Erythroblast (primary cell): ENCODE measurements at regions not wholly inside any gene's neighbourhood (a gene's known extent, or its start where the extent isn't known, plus 50 kb on each side); places are given as distances from the start of the nearest gene placed in this dataset.
A peak's percentile ranks its signal among the peaks of the same experiment; 100 is the strongest.

Source experiments
- DNase-seq, 2 experiments: peaks; one replicate each; lab custom pipeline; 2025; lab: John Stamatoyannopoulos, UW
- GATA1 ChIP-seq: IDR thresholded peaks from 2 replicates; pipeline ENCODE4 v1.6.1; 2011; ENCODE audit warnings: low read depth, mild to moderate bottlenecking, control low read depth, low read length, moderate library complexity
- POLR2A ChIP-seq: IDR thresholded peaks from 2 replicates; pipeline ENCODE4 v1.6.1; 2011; ENCODE audit warnings: mild to moderate bottlenecking, low read length

- TF ChIP-seq POLR2A (no peak), GATA1 (no peak)
- DNase-seq, result no peak
These were observed 88.5 kb upstream of the ALX4 start for GRCh38 chr11:44398266-44399030.

GRCh38 chr11:44399968-44400367 lies 90.0 kb upstream of the ALX4 start:
- TF ChIP-seq POLR2A, result no peak
- TF ChIP-seq GATA1, result no peak
- DNase-seq, result no peak

- peak in 1 of 2 experiments; percentile 4 for DNase-seq
- no peak for TF ChIP-seq POLR2A
- no peak for TF ChIP-seq GATA1
These were observed 90.5 kb upstream of the ALX4 start for GRCh38 chr11:44400431-44400830.

- DNase-seq, result no peak
- TF ChIP-seq GATA1 (no peak), POLR2A (no peak)
These were observed 92.6 kb upstream of the ALX4 start for GRCh38 chr11:44402466-44403075.

GRCh38 chr11:44403176-44403575 lies 93.2 kb upstream of the ALX4 start:
- TF ChIP-seq POLR2A (no peak), GATA1 (no peak)

GRCh38 chr11:44403587-44404273 lies 93.8 kb upstream of the ALX4 start:
- DNase-seq, result no peak
- TF ChIP-seq POLR2A (no peak), GATA1 (no peak)

More at GRCh38 chr11:44403176-44403575, 93.2 kb upstream of the ALX4 start:
- DNase-seq, result no peak

GRCh38 chr11:44404301-44404700 lies 94.4 kb upstream of the ALX4 start:
- DNase-seq, result no peak
- no peak for TF ChIP-seq POLR2A
- TF ChIP-seq GATA1, result no peak

GRCh38 chr11:44404736-44405395 lies 94.9 kb upstream of the ALX4 start:
- TF ChIP-seq POLR2A, result no peak
- TF ChIP-seq GATA1, result no peak
- no peak for DNase-seq

- TF ChIP-seq GATA1, result no peak
- TF ChIP-seq POLR2A, result no peak
- DNase-seq, result no peak
These were observed 97.5 kb upstream of the ALX4 start for GRCh38 chr11:44407211-44407996.

GRCh38 chr11:44408141-44408540 lies 98.2 kb upstream of the ALX4 start:
- no peak for DNase-seq
- no peak for TF ChIP-seq POLR2A
- TF ChIP-seq GATA1, result no peak

- TF ChIP-seq POLR2A, result no peak
- TF ChIP-seq GATA1, result no peak
- no peak for DNase-seq
These were observed 99.0 kb upstream of the ALX4 start for GRCh38 chr11:44408711-44409470.

GRCh38 chr11:44409558-44410236 lies 99.8 kb upstream of the ALX4 start:
- no peak for DNase-seq
- TF ChIP-seq POLR2A (no peak), GATA1 (no peak)
